ENCODE measurements at regions not wholly inside any gene's neighbourhood (a gene's known extent, or its start where the extent isn't known, plus 50 kb on each side); places are given as distances from the start of the nearest gene placed in this dataset.

- no peak for TF ChIP-seq POLR2AphosphoS5 (IDR thresholded peaks at IDR 0.05)
- TF ChIP-seq POLR2A (IDR thresholded peaks at IDR 0.05): no peak
Measured at GRCh38 chr14:44589180-44589579, 82.1 kb upstream of the FSCB start.

All from transverse colon (tissue), 3 donors.